ENCODE measurements at regions not wholly inside any gene's neighbourhood (a gene's known extent, or its start where the extent isn't known, plus 50 kb on each side); places are given as distances from the start of the nearest gene placed in this dataset.

GRCh38 chr6:26264547-26264946 lies 100.5 kb upstream of the BTN3A2 start:
- in situ Hi-C loops (cut with HindIII; ENCODE audit: low pct_unique_long_range_greater_than_20kb, low sequenced_read_pairs): no loop called here
- intact Hi-C loops (cut with micrococcal nuclease; ENCODE audit: unreplicated experiment): no loop called here
- Histone ChIP-seq H3K9me3 (ENCODE audit: control insufficient read depth, insufficient read depth, low read depth, low read length) (no peaks in the 10 kb centered on the region), H3K36me3 (ENCODE audit: control insufficient read depth, insufficient read depth, low read length) (no peaks in the 10 kb centered on the region), H3K4me3 (ENCODE audit: low read depth in 2 of 2, low read length in 2 of 2) (no peak overlapping the region), H3K27ac (ENCODE audit: low read length) (no peak overlapping the region), H3K27me3 (ENCODE audit: control insufficient read depth, insufficient read depth, low read length) (no peaks in the 10 kb centered on the region), H3K4me1 (ENCODE audit: control insufficient read depth, insufficient read depth, low read length) (no peaks in the 10 kb centered on the region)
- no peak for TF ChIP-seq POLR2AphosphoS5 (IDR thresholded peaks at IDR 0.05; ENCODE audit: low read depth, low read length)
- TF ChIP-seq, protein P1, sequence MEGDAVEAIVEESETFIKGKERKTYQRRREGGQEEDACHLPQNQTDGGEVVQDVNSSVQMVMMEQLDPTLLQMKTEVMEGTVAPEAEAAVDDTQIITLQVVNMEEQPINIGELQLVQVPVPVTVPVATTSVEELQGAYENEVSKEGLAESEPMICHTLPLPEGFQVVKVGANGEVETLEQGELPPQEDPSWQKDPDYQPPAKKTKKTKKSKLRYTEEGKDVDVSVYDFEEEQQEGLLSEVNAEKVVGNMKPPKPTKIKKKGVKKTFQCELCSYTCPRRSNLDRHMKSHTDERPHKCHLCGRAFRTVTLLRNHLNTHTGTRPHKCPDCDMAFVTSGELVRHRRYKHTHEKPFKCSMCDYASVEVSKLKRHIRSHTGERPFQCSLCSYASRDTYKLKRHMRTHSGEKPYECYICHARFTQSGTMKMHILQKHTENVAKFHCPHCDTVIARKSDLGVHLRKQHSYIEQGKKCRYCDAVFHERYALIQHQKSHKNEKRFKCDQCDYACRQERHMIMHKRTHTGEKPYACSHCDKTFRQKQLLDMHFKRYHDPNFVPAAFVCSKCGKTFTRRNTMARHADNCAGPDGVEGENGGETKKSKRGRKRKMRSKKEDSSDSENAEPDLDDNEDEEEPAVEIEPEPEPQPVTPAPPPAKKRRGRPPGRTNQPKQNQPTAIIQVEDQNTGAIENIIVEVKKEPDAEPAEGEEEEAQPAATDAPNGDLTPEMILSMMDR (IDR thresholded peaks at IDR 0.05): no peak
- TF ChIP-seq SIN3A (IDR thresholded peaks at IDR 0.05; ENCODE audit: borderline replicate concordance, insufficient read depth, low read depth, low read length): no peak
- TF ChIP-seq, protein P2, sequence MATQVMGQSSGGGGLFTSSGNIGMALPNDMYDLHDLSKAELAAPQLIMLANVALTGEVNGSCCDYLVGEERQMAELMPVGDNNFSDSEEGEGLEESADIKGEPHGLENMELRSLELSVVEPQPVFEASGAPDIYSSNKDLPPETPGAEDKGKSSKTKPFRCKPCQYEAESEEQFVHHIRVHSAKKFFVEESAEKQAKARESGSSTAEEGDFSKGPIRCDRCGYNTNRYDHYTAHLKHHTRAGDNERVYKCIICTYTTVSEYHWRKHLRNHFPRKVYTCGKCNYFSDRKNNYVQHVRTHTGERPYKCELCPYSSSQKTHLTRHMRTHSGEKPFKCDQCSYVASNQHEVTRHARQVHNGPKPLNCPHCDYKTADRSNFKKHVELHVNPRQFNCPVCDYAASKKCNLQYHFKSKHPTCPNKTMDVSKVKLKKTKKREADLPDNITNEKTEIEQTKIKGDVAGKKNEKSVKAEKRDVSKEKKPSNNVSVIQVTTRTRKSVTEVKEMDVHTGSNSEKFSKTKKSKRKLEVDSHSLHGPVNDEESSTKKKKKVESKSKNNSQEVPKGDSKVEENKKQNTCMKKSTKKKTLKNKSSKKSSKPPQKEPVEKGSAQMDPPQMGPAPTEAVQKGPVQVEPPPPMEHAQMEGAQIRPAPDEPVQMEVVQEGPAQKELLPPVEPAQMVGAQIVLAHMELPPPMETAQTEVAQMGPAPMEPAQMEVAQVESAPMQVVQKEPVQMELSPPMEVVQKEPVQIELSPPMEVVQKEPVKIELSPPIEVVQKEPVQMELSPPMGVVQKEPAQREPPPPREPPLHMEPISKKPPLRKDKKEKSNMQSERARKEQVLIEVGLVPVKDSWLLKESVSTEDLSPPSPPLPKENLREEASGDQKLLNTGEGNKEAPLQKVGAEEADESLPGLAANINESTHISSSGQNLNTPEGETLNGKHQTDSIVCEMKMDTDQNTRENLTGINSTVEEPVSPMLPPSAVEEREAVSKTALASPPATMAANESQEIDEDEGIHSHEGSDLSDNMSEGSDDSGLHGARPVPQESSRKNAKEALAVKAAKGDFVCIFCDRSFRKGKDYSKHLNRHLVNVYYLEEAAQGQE (IDR thresholded peaks at IDR 0.05; ENCODE audit: insufficient read depth in 1 of 2, low read depth in 2 of 2, low read length in 1 of 2): no peak
- no peak for TF ChIP-seq TCF7L2 (IDR thresholded peaks at IDR 0.05; ENCODE audit: low read depth, low read length)
- no TSS peak for BruUV-seq (replicated peaks)
- ChIA-PET CTCF (no interaction called here), POLR2A (interaction anchor here (0.6 to 0.7 kb wide), 2 partner anchors 100 to 1045 kb away, joined by 3 to 14 read pairs; no protein-coding TSS in a partner anchor)
- DNase-seq (ENCODE audit: low read depth, low spot score) (no peak), ATAC-seq (no peak)

DNA sequence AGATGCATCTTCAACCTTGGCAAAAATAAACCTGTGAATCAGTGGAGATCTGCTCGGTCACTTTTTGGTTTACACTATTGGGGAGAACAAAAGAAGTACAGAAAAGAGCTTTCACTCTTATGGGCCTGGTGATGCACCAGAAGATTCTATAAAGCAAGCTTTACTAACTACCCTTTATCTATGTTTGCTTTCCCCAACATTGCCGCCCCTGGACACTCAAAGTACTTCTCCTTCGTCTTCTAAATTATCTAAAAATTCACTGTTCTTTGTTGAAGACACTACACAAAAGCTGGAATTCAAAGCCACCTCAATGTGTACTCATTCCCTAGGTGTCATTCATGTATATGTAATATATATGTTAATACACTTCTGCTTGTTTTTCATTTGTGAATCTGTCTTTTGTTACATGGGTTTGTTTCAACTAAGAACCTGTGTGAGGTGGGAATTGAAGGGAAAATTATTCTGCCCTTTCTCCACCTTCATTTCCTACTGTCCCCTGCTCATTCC lies 97.9 kb upstream of the BTN3A2 start:
- TF ChIP-seq SIN3A (IDR thresholded peaks at IDR 0.05; ENCODE audit: borderline replicate concordance, insufficient read depth, low read depth, low read length) (no peak), TCF7L2 (IDR thresholded peaks at IDR 0.05; ENCODE audit: low read depth, low read length) (no peak), POLR2AphosphoS5 (IDR thresholded peaks at IDR 0.05; ENCODE audit: low read depth, low read length) (no peak)
- TF ChIP-seq, protein P1 (IDR thresholded peaks at IDR 0.05): no peak
- TF ChIP-seq, protein P2 (IDR thresholded peaks at IDR 0.05; ENCODE audit: insufficient read depth in 1 of 2, low read depth in 2 of 2, low read length in 1 of 2): no peak
- in situ Hi-C loops (cut with HindIII; ENCODE audit: low pct_unique_long_range_greater_than_20kb, low sequenced_read_pairs): no loop called here
- DNase-seq (ENCODE audit: low read depth, low spot score) (no peak), ATAC-seq (no peak)
- H3K27ac ChIP-seq (ENCODE audit: low read length): no peak overlapping the region
- no peaks in the 10 kb centered on the region for H3K4me1 ChIP-seq (ENCODE audit: control insufficient read depth, insufficient read depth, low read length)
- no peak overlapping the region for H3K4me3 ChIP-seq (ENCODE audit: low read depth in 2 of 2, low read length in 2 of 2)
- CTCF ChIA-PET: interaction anchor here (0.6 to 0.7 kb wide), 2 partner anchors 8 to 31 kb away, joined by 4 to 5 read pairs; no protein-coding TSS in a partner anchor
- BruUV-seq (replicated peaks): no TSS peak
- POLR2A ChIA-PET: interaction anchor here (0.7 kb wide), 1 partner anchor 19 kb away, joined by 5 read pairs; no protein-coding TSS in a partner anchor
- intact Hi-C loops (cut with micrococcal nuclease; ENCODE audit: unreplicated experiment): no loop called here
- H3K36me3 ChIP-seq (ENCODE audit: control insufficient read depth, insufficient read depth, low read length): no peaks in the 10 kb centered on the region
- no peaks in the 10 kb centered on the region for H3K9me3 ChIP-seq (ENCODE audit: control insufficient read depth, insufficient read depth, low read depth, low read length)
- H3K27me3 ChIP-seq (ENCODE audit: control insufficient read depth, insufficient read depth, low read length): no peaks in the 10 kb centered on the region
